ENCODE measurements at regions not wholly inside any gene's neighbourhood (a gene's known extent, or its start where the extent isn't known, plus 50 kb on each side); places are given as distances from the start of the nearest gene placed in this dataset.

DNA sequence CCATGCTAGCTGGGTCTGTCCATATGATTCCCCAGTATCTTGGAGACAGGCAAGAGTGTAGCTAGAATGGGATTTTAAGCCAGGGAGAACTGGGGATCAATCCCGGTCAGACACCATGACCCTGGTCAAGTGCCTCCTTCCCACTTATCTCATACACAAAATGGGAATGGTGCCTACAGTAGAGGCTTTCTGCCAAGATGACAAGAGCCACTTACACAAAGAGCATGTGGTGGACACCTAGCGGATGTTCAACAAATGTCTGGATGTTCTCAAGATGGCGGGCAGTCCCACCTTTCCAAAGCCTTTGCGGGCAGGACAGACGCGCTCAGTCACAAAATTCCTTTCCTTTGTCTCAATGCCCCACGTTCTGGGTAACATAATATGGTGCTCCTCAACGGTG is 57.3 kb downstream of the MAF start:
- DNase-seq = no peak

DNA sequence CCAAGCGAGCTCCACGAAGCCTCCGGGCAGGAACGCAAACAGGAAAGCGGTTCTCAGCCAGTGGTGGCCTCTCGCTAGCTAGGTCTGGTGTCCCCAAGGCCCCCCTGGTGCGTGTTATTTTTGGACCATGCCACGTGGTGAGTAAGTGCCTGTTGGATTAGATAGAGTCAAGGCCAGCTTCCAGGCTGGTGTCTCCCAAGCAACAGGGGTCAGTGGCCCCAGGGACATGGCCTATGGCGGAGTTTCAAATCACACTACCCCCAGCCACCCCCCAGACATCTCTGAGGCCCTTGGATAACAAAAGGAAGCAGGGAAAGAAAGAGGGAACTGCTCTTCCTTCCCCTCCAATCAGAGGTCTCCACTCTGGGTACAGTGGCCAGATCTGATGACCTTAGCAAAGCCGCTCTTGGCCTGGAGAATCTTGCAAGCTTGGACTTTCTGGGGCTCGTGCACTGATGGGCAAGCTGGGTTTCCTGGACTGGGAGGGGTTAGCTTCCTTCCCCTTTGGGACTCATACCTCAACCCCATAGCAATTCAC is 58.2 kb downstream of the MAF start:
- DNase-seq = no peak

DNA sequence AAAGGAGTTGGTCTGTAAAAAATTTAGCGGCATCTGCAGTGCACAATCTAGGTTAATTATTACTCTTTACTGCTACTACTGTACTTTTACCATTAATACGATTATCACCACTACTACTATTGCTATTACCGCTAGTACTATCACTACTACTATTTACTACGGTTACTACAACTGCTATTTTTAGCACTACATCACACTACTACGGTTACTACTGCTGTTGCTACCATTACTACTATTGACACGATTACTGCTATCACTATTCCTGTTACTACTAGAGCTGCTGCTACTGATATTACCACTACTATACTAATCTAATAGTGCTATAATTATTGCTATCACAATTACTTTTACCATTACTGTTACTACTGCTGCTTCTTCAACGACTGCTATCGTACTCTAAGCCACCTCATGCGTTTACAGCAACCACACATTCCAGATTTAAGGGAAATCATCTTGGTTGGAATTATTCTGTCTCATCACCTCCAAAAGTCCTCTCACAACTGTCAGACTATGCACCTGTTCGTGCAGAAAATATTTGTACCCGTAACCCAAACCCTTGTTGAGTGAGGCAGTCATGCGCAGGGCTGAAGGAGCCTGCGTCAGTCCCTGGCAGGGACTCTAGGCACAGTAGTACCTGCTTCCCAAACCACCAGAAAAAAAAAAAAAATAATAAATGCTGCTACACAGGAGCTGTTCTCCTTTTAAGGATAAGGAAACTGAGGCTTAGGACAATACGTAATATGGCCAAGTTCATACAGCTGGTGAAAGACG is 59.5 kb downstream of the MAF start:
- no peak for DNase-seq

GRCh38 chr16:79537584-79537983 is 63.0 kb downstream of the MAF start:
- DNase-seq = no peak

- no peak for DNase-seq
Measured at GRCh38 chr16:79536958-79537357, 63.6 kb downstream of the MAF start.

GRCh38 chr16:79535130-79535529 is 65.4 kb downstream of the MAF start:
- no peak for DNase-seq

- DNase-seq = no peak
Measured at GRCh38 chr16:79534143-79534542, 66.4 kb downstream of the MAF start.

- DNase-seq = no peak
Measured at GRCh38 chr16:79533292-79533691, 67.2 kb downstream of the MAF start.

GRCh38 chr16:79532785-79533184 is 67.8 kb downstream of the MAF start:
- no peak for DNase-seq

- DNase-seq = no peak
Measured at GRCh38 chr16:79532273-79532672, 68.3 kb downstream of the MAF start.

DNA sequence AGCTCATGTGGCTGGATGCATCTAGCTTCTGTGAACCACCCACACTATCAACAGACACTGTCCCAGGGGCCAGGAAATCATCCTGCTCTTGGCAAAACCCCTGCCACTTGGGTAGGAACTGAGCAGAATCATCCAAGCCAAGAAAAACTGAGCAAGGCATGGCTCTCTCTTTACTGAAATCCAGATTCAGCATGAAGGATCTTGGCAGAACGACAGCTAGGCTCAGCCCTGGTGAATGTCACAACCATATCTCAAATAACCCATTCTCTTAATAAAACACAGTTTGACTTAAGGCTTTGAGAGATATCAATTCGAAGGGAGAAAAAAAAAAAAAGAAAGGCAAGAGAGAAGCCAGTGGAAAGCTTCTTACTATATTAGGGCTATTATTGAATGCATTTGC is 72.2 kb downstream of the MAF start:
- DNase-seq = no peak

- no peak for DNase-seq
Measured at GRCh38 chr16:79523971-79524370, 76.6 kb downstream of the MAF start.

- DNase-seq = no peak
Measured at GRCh38 chr16:79519448-79519847, 81.1 kb downstream of the MAF start.

- no peak for DNase-seq
Measured at GRCh38 chr16:79517156-79517555, 83.4 kb downstream of the MAF start.

DNA sequence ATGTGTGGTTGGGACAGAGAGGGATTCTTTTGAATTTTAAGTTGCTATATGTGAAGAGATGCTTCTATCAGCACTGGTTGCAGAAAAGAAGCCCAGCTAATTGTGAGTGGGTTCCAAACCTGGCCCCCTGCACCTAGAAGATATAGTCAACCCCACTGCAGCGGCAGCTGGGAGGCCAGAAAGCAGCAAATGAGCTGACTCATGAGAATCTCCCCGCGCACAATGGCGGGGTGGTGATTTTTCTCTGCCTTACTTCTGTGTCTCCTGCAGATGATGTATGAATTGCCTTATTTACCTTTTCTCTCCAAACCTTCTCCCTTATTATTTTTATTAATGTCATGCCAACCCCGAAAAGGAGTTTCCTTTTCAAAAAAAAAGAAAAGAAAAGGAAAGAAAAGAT is 89.7 kb downstream of the MAF start:
- no peak for DNase-seq

- DNase-seq = no peak
Measured at GRCh38 chr16:79509906-79510305, 90.6 kb downstream of the MAF start.

GRCh38 chr16:79509211-79509631 is 91.3 kb downstream of the MAF start:
- DNase-seq = no peak

DNA sequence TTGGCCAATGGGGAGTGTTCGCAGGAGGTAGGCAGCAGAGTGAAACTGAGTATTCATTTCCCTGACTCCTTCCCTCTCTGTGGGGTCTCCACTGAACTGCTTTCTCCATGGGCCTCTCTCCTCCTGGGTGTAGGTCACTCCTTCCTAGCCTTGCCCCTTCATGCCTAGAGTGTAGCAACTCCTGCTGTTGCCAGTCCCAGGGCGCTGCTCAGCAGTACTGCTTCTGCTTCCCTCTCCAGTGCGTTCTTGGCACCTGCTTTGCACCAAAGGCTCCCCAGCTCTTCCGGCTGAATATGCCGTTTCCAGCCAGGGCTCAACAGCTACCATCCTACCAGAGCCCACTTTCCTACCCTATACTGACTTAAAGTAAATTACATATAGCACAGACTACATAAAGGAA is 92.2 kb downstream of the MAF start:
- DNase-seq = no peak

DNA sequence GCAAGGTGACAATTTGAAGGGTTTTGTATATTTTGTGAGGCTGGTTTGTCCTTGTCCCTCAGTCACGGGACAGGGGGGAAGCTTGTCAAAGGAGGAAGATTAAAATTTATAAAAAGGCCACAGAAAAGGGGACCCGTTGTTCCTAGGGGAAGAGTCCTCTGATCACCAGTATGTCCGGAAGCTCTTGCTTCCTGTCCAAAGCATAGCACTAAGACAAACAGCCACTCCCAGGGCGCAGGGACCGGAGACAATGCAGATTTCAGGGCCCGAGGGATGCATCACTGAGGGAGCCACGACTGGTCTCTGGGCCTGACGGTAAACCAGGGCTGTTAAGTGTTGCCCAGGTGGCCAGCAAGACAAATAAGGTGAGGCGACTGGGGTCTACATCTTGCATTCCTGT is 95.2 kb downstream of the MAF start:
- DNase-seq = no peak

GRCh38 chr16:79503511-79503910 is 97.0 kb downstream of the MAF start:
- no peak for DNase-seq

DNA sequence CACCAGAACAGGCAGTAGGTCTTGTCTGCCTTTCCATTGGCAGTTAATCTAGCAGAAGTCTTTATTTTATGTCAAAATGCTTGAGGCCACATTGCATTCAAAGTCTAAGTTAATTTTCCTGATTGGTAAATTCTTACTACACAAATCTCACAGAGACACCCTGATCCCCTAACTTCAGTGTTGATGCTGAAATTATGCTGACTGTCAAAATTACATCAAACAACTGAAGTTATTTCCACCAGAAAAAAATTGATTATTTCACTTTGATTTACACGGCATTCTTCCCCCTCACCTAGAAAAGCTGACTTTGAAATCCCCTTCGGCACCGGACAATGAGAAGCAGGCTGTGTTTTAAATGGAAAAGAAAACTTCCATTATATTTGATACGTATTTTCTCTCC is 99.1 kb downstream of the MAF start:
- DNase-seq = no peak

GRCh38 chr16:79500866-79501265 is 99.7 kb downstream of the MAF start:
- DNase-seq = no peak

- no peak for DNase-seq
Measured at GRCh38 chr16:79500286-79500685, 100.3 kb downstream of the MAF start.

- DNase-seq = no peak
Measured at GRCh38 chr16:79498928-79499327, 101.6 kb downstream of the MAF start.

Data from activated CD4-positive, alpha-beta T cell treated with anti-CD3 and anti-CD28 coated beads, Interleukin-10, Interleukin-2, amounts not matched to agents 100 ng/mL and 50 ng/mL, durations not matched to agents 16 hours and 8 hours (primary cell).